GM06990 (cell line): ENCODE measurements at regions not wholly inside any gene's neighbourhood (a gene's known extent, or its start where the extent isn't known, plus 50 kb on each side); places are given as distances from the start of the nearest gene placed in this dataset.

Experiments
- DNase-seq: peaks from one replicate; pipeline ENCODE4 v3.0.0-alpha.2; 2011; ENCODE audit not compliant: insufficient read length; ENCODE audit errors: extremely low read depth
- H3K27me3 ChIP-seq: replicated peaks from 2 replicates; pipeline ENCODE4 v1.6.0; 2011; ENCODE audit warnings: low read length; ENCODE audit not compliant: control insufficient read depth, insufficient read depth
- H3K36me3 ChIP-seq: 2 replicates; pipeline ENCODE4 v1.5.1; 2011; ENCODE audit warnings: low read length; ENCODE audit not compliant: control insufficient read depth, insufficient read depth
- H3K4me3 ChIP-seq: replicated peaks from 2 replicates; pipeline ENCODE4 v1.5.1; 2011; ENCODE audit warnings: low read depth, mild to moderate bottlenecking, control low read depth, low read length
- CTCF ChIP-seq: IDR thresholded peaks from 2 replicates; pipeline ENCODE4 v1.5.1; 2011; ENCODE audit warnings: low read length, control low read depth, mild to moderate bottlenecking, inconsistent platforms; ENCODE audit not compliant: insufficient read depth, poor library complexity, severe bottlenecking

DNA sequence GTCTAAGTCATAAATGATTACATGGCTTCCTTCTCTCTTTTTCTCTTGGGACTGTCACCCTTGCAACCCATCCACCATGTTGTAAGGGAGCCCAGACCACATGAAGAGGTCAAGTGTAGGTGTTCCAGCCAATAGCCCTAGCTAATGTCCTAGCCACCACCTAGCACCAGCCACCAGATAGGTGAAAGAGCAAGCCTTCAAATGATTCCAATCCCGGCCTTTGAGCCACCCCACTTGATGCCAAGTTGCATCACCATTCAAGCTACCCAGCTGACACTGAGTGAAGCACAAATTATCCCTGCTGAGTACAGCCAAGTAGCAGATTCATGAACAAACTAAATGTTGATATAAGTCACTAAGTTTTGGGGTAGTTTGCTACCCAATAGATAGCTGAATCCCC is 274.3 kb downstream of the BCOR start:
- Histone ChIP-seq H3K4me3 (no peak overlapping the region), H3K27me3 (no peaks in the 10 kb centered on the region; the same call in 1 of the 2 replicates), H3K36me3 (no peaks in the 10 kb centered on the region)
- DNase-seq, result no peak
- no peak for TF ChIP-seq CTCF

GRCh38 chrX:39823854-39824253 is 273.9 kb downstream of the BCOR start:
- Histone ChIP-seq H3K4me3 (no peak overlapping the region), H3K36me3 (no peaks in the 10 kb centered on the region), H3K27me3 (no peaks in the 10 kb centered on the region; the same call in 1 of the 2 replicates)
- no peak for DNase-seq
- no peak for TF ChIP-seq CTCF

DNA sequence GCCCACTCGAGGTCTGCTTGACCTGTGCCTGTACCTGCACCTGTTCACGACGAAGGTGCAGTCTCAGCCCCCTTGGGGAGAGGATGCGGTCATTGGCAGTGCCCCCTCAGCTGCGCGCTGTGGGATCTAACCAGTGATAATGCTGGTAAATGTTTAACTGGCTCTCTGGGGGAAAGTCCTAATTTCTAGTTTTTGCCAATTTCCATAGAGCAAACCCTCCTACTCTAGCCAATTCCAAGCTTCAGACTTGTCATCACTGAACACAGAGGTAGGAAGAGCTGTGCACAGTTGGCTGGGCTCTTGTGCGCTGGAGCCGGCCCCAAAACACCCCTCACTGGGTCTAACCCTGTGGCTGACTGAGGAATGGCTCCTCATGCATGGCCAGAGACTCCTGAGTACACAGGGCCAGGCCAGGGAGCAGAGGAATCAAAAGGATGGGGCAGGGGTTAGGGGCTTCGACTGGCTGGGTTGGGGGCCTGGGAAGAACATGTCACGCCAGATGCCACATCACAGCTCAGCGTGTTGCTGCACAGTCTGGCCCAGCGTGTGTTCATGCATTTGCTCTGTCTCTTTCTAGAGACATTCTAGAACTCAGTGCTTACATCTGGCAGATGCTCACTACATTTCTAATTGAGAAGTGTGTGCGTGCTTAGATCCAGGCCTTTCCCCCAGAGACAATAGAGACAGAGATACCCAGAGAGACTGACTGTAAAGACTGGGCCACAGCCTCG is 270.8 kb downstream of the BCOR start:
- TF ChIP-seq CTCF, result no peak
- Histone ChIP-seq H3K36me3 (no peaks in the 10 kb centered on the region), H3K27me3 (no peaks in the 10 kb centered on the region; the same call in 1 of the 2 replicates)

DNA sequence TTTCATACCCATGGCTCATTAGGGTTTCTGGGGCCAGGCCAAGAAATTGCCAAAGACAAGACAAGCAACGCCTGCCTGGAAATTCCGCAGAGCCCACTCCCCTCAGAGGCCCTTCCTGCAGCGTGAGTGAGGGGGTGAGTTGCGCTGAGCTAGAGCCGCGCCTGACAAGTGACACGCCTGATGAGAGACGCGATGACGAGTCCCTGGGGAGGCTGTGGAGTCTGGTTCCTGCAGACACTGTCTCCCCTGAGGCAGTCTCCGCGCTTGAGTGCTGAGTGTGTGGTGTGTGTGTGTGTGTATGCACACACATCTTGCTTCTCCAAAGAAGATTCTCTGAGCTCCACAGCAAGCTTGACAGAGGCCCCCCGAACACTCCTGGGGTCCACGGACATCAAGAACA is 269.8 kb downstream of the BCOR start:
- Histone ChIP-seq H3K4me3 (no peak overlapping the region), H3K36me3 (no peaks in the 10 kb centered on the region), H3K27me3 (no peaks in the 10 kb centered on the region; the same call in 1 of the 2 replicates)
- no peak for DNase-seq
- no peak for TF ChIP-seq CTCF

More for the DNA sequence above, 270.8 kb downstream of the BCOR start:
- no peak overlapping the region for H3K4me3 ChIP-seq
- DNase-seq, result no peak

- Histone ChIP-seq H3K27me3 (no peaks in the 10 kb centered on the region), H3K4me3 (no peak overlapping the region), H3K36me3 (no peaks in the 10 kb centered on the region)
- no peak for DNase-seq
- TF ChIP-seq CTCF, result no peak
These were observed 268.8 kb downstream of the BCOR start for GRCh38 chrX:39828971-39829370.
